Activated CD8-positive, alpha-beta T cell treated with anti-CD3 and anti-CD28 coated beads, Interleukin-2, amount 10 ng/mL, durations not matched to agents 7 days and 5 days (primary cell): ENCODE measurements at regions not wholly inside any gene's neighbourhood (a gene's known extent, or its start where the extent isn't known, plus 50 kb on each side); places are given as distances from the start of the nearest gene placed in this dataset.

ENCODE experiments used
- ATAC-seq: fragments of 150-1000 bp; cut with Tn5 transposase; one replicate; pipeline ENCODE4 v1.10.0; 2021; ENCODE audit warnings: moderate library complexity
- CTCF ChIA-PET: fragments of 350-600 bp; sonication (Branson Sonifier 250); formaldehyde crosslinking; loops from one replicate; lab custom pipeline; 2021; ENCODE audit warnings: antibody characterized with exemption; lab: Charles Lee
- POLR2A ChIA-PET: fragments of 350-600 bp; sonication (Branson Sonifier 250); formaldehyde crosslinking; loops from one replicate; lab custom pipeline; 2021; ENCODE audit warnings: antibody characterized with exemption; lab: Charles Lee
- DNase-seq: peaks from one replicate; pipeline ENCODE4 v3.0.0-alpha.2; 2020
- H3K27ac Mint-ChIP-seq: one replicate; pipeline ENCODE4 v1.8.0; 2021; ENCODE audit warnings: mild to moderate bottlenecking, mixed read lengths
- H3K27me3 Mint-ChIP-seq: one replicate; pipeline ENCODE4 v1.8.0; 2021; ENCODE audit warnings: low read depth, mixed read lengths
- H3K36me3 Mint-ChIP-seq: one replicate; pipeline ENCODE4 v1.8.0; 2021; ENCODE audit warnings: low read depth, mixed read lengths
- H3K4me1 Mint-ChIP-seq: one replicate; pipeline ENCODE4 v1.8.0; 2021; ENCODE audit warnings: low read depth, mixed read lengths
- H3K4me3 Mint-ChIP-seq: one replicate; pipeline ENCODE4 v1.8.0; 2021; ENCODE audit warnings: mild to moderate bottlenecking, mixed read lengths
- H3K9me3 Mint-ChIP-seq: one replicate; pipeline ENCODE4 v1.8.0; 2022; ENCODE audit warnings: mixed read lengths; ENCODE audit not compliant: insufficient read depth

- ChIA-PET POLR2A (no interaction called here), CTCF (no interaction called here)
- ATAC-seq = no peak
- no peaks in the 10 kb centered on the region for H3K9me3 Mint-ChIP-seq
- no peaks in the 10 kb centered on the region for H3K36me3 Mint-ChIP-seq
- no peak overlapping the region for H3K4me3 Mint-ChIP-seq
- no peaks in the 10 kb centered on the region for H3K27me3 Mint-ChIP-seq
- no peaks in the 10 kb centered on the region for H3K4me1 Mint-ChIP-seq
- no peak for DNase-seq
- H3K27ac Mint-ChIP-seq = no peak overlapping the region
Measured at GRCh38 chr2:2569836-2570235, 238.8 kb upstream of the MYT1L start.

GRCh38 chr2:2569306-2569705 lies 238.2 kb upstream of the MYT1L start:
- no peak for ATAC-seq

GRCh38 chr2:2568411-2568810 lies 237.3 kb upstream of the MYT1L start:
- Mint-ChIP-seq H3K27ac (no peak overlapping the region), H3K9me3 (no peaks in the 10 kb centered on the region), H3K4me1 (no peaks in the 10 kb centered on the region), H3K27me3 (no peaks in the 10 kb centered on the region), H3K4me3 (no peak overlapping the region), H3K36me3 (no peaks in the 10 kb centered on the region)
- CTCF ChIA-PET = no interaction called here
- ATAC-seq (no peak), DNase-seq (no peak)
- POLR2A ChIA-PET = no interaction called here

More at GRCh38 chr2:2569306-2569705, 238.2 kb upstream of the MYT1L start:
- H3K36me3 Mint-ChIP-seq = no peaks in the 10 kb centered on the region
- H3K4me1 Mint-ChIP-seq = no peaks in the 10 kb centered on the region
- CTCF ChIA-PET = no interaction called here
- H3K9me3 Mint-ChIP-seq = no peaks in the 10 kb centered on the region
- DNase-seq = no peak
- POLR2A ChIA-PET = no interaction called here
- no peaks in the 10 kb centered on the region for H3K27me3 Mint-ChIP-seq
- no peak overlapping the region for H3K27ac Mint-ChIP-seq
- H3K4me3 Mint-ChIP-seq = no peak overlapping the region

- Mint-ChIP-seq H3K4me1 (no peaks in the 10 kb centered on the region), H3K9me3 (no peaks in the 10 kb centered on the region), H3K27ac (no peak overlapping the region), H3K27me3 (no peaks in the 10 kb centered on the region), H3K36me3 (no peaks in the 10 kb centered on the region), H3K4me3 (no peak overlapping the region)
- ChIA-PET POLR2A (no interaction called here), CTCF (no interaction called here)
- no peak for DNase-seq
- no peak for ATAC-seq
Measured at GRCh38 chr2:2567776-2568175, 236.7 kb upstream of the MYT1L start.

- H3K9me3 Mint-ChIP-seq = no peaks in the 10 kb centered on the region
- H3K27ac Mint-ChIP-seq = no peak overlapping the region
- DNase-seq (no peak), ATAC-seq (no peak)
- ChIA-PET CTCF (no interaction called here), POLR2A (no interaction called here)
- H3K4me1 Mint-ChIP-seq = no peaks in the 10 kb centered on the region
- no peaks in the 10 kb centered on the region for H3K27me3 Mint-ChIP-seq
- H3K4me3 Mint-ChIP-seq = no peak overlapping the region
- H3K36me3 Mint-ChIP-seq = no peaks in the 10 kb centered on the region
Measured at GRCh38 chr2:2566396-2567323, 235.6 kb upstream of the MYT1L start.

- H3K4me1 Mint-ChIP-seq = no peaks in the 10 kb centered on the region
- no peaks in the 10 kb centered on the region for H3K27me3 Mint-ChIP-seq
- DNase-seq = no peak
- no peak for ATAC-seq
- H3K36me3 Mint-ChIP-seq = no peaks in the 10 kb centered on the region
- no peaks in the 10 kb centered on the region for H3K9me3 Mint-ChIP-seq
- ChIA-PET POLR2A (no interaction called here), CTCF (no interaction called here)
- H3K4me3 Mint-ChIP-seq = no peak overlapping the region
- H3K27ac Mint-ChIP-seq = no peak overlapping the region
Measured at GRCh38 chr2:2565671-2566070, 234.6 kb upstream of the MYT1L start.

- ChIA-PET CTCF (no interaction called here), POLR2A (no interaction called here)
- ATAC-seq = no peak
Measured at GRCh38 chr2:2564300-2565078, 233.4 kb upstream of the MYT1L start.

GRCh38 chr2:2563309-2563860 lies 232.3 kb upstream of the MYT1L start:
- no peaks in the 10 kb centered on the region for H3K9me3 Mint-ChIP-seq
- DNase-seq = no peak
- H3K27ac Mint-ChIP-seq = no peak overlapping the region
- ChIA-PET CTCF (no interaction called here), POLR2A (no interaction called here)
- H3K4me1 Mint-ChIP-seq = no peaks in the 10 kb centered on the region
- no peak for ATAC-seq
- no peaks in the 10 kb centered on the region for H3K27me3 Mint-ChIP-seq
- no peaks in the 10 kb centered on the region for H3K36me3 Mint-ChIP-seq
- no peak overlapping the region for H3K4me3 Mint-ChIP-seq

More at GRCh38 chr2:2564300-2565078, 233.4 kb upstream of the MYT1L start:
- Mint-ChIP-seq H3K36me3 (no peaks in the 10 kb centered on the region), H3K9me3 (no peaks in the 10 kb centered on the region), H3K4me1 (no peaks in the 10 kb centered on the region), H3K27me3 (no peaks in the 10 kb centered on the region), H3K4me3 (no peak overlapping the region), H3K27ac (no peak overlapping the region)
- DNase-seq = no peak

GRCh38 chr2:2562867-2563266 lies 231.8 kb upstream of the MYT1L start:
- DNase-seq = no peak
- H3K9me3 Mint-ChIP-seq = no peaks in the 10 kb centered on the region
- H3K4me1 Mint-ChIP-seq = no peaks in the 10 kb centered on the region
- no peak overlapping the region for H3K27ac Mint-ChIP-seq
- ChIA-PET POLR2A (no interaction called here), CTCF (no interaction called here)
- no peak for ATAC-seq
- no peaks in the 10 kb centered on the region for H3K36me3 Mint-ChIP-seq
- H3K4me3 Mint-ChIP-seq = no peak overlapping the region
- no peaks in the 10 kb centered on the region for H3K27me3 Mint-ChIP-seq

- Mint-ChIP-seq H3K27me3 (no peaks in the 10 kb centered on the region), H3K36me3 (no peaks in the 10 kb centered on the region), H3K4me1 (no peaks in the 10 kb centered on the region), H3K27ac (no peak overlapping the region), H3K4me3 (no peak overlapping the region), H3K9me3 (no peaks in the 10 kb centered on the region)
- POLR2A ChIA-PET = no interaction called here
- ATAC-seq (no peak), DNase-seq (no peak)
- CTCF ChIA-PET = no interaction called here
Measured at GRCh38 chr2:2561346-2562095, 230.4 kb upstream of the MYT1L start.

GRCh38 chr2:2560374-2561015 lies 229.4 kb upstream of the MYT1L start:
- DNase-seq (no peak), ATAC-seq (no peak)
- Mint-ChIP-seq H3K4me1 (no peaks in the 10 kb centered on the region), H3K27me3 (no peaks in the 10 kb centered on the region), H3K9me3 (no peaks in the 10 kb centered on the region), H3K4me3 (no peak overlapping the region), H3K36me3 (no peaks in the 10 kb centered on the region), H3K27ac (no peak overlapping the region)
- ChIA-PET CTCF (no interaction called here), POLR2A (no interaction called here)
